ENCODE measurements at regions not wholly inside any gene's neighbourhood (a gene's known extent, or its start where the extent isn't known, plus 50 kb on each side); places are given as distances from the start of the nearest gene placed in this dataset.

DNA sequence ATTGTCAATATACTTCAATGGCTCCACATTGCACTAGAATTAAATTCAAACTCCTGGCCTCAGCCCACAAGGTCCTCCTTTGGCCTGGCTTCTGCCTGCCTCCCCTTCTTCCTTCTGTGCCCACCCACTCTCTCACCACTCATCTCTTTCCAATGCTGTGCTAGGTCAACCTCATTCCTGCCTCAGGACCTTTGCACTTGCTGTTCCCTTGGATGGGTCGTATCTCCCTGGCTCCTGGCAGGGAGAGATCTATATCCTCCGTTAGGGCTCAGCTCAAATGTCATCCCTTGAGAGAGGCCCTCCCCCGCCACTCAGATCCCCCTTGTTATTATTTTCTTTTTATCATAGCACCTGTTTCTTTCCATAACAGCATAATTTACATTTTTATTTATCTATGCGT is 79.9 kb upstream of the LHX5 start:
- no peak for TF ChIP-seq ZNF544 (tag by site-specific recombination; IDR thresholded peaks at IDR 0.05)
- no peak for TF ChIP-seq ZNF398 (tag by site-specific recombination; IDR thresholded peaks at IDR 0.05)
- TF ChIP-seq, protein P1, sequence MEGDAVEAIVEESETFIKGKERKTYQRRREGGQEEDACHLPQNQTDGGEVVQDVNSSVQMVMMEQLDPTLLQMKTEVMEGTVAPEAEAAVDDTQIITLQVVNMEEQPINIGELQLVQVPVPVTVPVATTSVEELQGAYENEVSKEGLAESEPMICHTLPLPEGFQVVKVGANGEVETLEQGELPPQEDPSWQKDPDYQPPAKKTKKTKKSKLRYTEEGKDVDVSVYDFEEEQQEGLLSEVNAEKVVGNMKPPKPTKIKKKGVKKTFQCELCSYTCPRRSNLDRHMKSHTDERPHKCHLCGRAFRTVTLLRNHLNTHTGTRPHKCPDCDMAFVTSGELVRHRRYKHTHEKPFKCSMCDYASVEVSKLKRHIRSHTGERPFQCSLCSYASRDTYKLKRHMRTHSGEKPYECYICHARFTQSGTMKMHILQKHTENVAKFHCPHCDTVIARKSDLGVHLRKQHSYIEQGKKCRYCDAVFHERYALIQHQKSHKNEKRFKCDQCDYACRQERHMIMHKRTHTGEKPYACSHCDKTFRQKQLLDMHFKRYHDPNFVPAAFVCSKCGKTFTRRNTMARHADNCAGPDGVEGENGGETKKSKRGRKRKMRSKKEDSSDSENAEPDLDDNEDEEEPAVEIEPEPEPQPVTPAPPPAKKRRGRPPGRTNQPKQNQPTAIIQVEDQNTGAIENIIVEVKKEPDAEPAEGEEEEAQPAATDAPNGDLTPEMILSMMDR (tag by site-specific recombination; IDR thresholded peaks at IDR 0.05) = no peak
- TF ChIP-seq ZNF530 (tag by site-specific recombination; IDR thresholded peaks at IDR 0.05; ENCODE audit: low read depth) = no peak
- TF ChIP-seq ZNF768 (tag by site-specific recombination; IDR thresholded peaks at IDR 0.05) = no peak
- TF ChIP-seq, protein P2, sequence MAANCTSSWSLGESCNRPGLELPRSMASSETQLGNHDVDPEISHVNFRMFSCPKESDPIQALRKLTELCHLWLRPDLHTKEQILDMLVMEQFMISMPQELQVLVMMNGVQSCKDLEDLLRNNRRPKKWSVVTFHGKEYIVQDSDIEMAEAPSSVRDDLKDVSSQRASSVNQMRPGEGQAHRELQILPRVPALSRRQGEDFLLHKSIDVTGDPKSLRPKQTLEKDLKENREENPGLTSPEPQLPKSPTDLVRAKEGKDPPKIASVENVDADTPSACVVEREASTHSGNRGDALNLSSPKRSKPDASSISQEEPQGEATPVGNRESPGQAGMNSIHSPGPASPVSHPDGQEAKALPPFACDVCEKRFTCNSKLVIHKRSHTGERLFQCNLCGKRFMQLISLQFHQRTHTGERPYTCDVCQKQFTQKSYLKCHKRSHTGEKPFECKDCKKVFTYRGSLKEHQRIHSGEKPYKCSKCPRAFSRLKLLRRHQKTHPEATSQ (tag by site-specific recombination; IDR thresholded peaks at IDR 0.05) = no peak
- no peak for TF ChIP-seq ZBTB11 (tag by site-specific recombination; conservative IDR thresholded peaks at IDR 0.05; ENCODE audit: low read depth)
- TF ChIP-seq ZBTB17 (tag by site-specific recombination; IDR thresholded peaks at IDR 0.05) = no peak
- TF ChIP-seq, protein P3, sequence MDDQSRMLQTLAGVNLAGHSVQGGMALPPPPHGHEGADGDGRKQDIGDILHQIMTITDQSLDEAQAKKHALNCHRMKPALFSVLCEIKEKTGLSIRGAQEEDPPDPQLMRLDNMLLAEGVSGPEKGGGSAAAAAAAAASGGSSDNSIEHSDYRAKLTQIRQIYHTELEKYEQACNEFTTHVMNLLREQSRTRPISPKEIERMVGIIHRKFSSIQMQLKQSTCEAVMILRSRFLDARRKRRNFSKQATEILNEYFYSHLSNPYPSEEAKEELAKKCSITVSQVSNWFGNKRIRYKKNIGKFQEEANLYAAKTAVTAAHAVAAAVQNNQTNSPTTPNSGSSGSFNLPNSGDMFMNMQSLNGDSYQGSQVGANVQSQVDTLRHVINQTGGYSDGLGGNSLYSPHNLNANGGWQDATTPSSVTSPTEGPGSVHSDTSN (CRISPR knock-in tag; IDR thresholded peaks at IDR 0.05) = no peak
- no peak for TF ChIP-seq GLI4 (tag by site-specific recombination; IDR thresholded peaks at IDR 0.05)

Data from HEK293 (cell line).